ENCODE measurements at regions not wholly inside any gene's neighbourhood (a gene's known extent, or its start where the extent isn't known, plus 50 kb on each side); places are given as distances from the start of the nearest gene placed in this dataset.

DNA sequence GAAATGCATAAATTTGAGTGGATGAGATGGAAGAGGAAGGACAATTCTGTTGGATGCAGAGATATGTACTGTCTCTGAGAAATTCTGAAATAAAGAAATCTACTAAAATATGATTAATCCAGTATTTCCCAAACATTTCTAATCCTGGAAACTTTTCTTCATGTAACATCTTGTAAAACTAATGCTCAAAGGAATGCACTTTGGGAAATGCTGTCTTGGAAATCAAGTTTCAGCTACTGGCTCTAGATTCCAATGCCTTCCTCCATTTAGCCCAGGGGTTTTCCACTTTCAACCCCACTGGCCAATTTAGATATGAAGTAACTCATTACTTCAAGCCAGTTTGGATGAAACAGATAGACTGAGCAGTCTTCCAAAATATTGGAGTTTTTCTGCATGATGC lies 355.1 kb downstream of the TXNL1 start:
- TF ChIP-seq POLR2A (IDR thresholded peaks at IDR 0.05) = no peak
- TF ChIP-seq, protein P1, sequence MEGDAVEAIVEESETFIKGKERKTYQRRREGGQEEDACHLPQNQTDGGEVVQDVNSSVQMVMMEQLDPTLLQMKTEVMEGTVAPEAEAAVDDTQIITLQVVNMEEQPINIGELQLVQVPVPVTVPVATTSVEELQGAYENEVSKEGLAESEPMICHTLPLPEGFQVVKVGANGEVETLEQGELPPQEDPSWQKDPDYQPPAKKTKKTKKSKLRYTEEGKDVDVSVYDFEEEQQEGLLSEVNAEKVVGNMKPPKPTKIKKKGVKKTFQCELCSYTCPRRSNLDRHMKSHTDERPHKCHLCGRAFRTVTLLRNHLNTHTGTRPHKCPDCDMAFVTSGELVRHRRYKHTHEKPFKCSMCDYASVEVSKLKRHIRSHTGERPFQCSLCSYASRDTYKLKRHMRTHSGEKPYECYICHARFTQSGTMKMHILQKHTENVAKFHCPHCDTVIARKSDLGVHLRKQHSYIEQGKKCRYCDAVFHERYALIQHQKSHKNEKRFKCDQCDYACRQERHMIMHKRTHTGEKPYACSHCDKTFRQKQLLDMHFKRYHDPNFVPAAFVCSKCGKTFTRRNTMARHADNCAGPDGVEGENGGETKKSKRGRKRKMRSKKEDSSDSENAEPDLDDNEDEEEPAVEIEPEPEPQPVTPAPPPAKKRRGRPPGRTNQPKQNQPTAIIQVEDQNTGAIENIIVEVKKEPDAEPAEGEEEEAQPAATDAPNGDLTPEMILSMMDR (IDR thresholded peaks at IDR 0.05) = no peak
